ENCODE measurements at regions not wholly inside any gene's neighbourhood (a gene's known extent, or its start where the extent isn't known, plus 50 kb on each side); places are given as distances from the start of the nearest gene placed in this dataset.

GRCh38 chr1:25056536-25056935, 126.5 kb upstream of the RUNX3 start:
- no peak for DNase-seq (ENCODE audit: low read depth in 2 of 2)

- no peak for DNase-seq (ENCODE audit: low read depth in 2 of 2)
Observed at GRCh38 chr1:25055961-25056360, 125.9 kb upstream of the RUNX3 start.

- no peak for DNase-seq (ENCODE audit: low read depth in 2 of 2)
Observed at GRCh38 chr1:25055324-25055780, 125.3 kb upstream of the RUNX3 start.

- DNase-seq (ENCODE audit: low read depth in 2 of 2) = no peak
Observed at GRCh38 chr1:25054526-25055323, 124.6 kb upstream of the RUNX3 start.

GRCh38 chr1:25053576-25054250, 123.6 kb upstream of the RUNX3 start:
- DNase-seq (ENCODE audit: low read depth in 2 of 2) = no peak

- no peak for DNase-seq (ENCODE audit: low read depth in 2 of 2)
Observed at GRCh38 chr1:25051906-25052305, 121.8 kb upstream of the RUNX3 start.

- DNase-seq (ENCODE audit: low read depth in 2 of 2) = no peak
Observed at GRCh38 chr1:25051504-25051903, 121.4 kb upstream of the RUNX3 start.

- no peak for DNase-seq (ENCODE audit: low read depth in 2 of 2)
Observed at GRCh38 chr1:25050165-25050564, 120.1 kb upstream of the RUNX3 start.

- no peak for DNase-seq (ENCODE audit: low read depth in 2 of 2)
Observed at GRCh38 chr1:25049190-25049589, 119.1 kb upstream of the RUNX3 start.

- no peak for DNase-seq (ENCODE audit: low read depth in 2 of 2)
Observed at GRCh38 chr1:25048728-25049127, 118.7 kb upstream of the RUNX3 start.

- DNase-seq (ENCODE audit: low read depth in 2 of 2) = no peak
Observed at GRCh38 chr1:25047506-25048240, 117.6 kb upstream of the RUNX3 start.

- DNase-seq (ENCODE audit: low read depth in 2 of 2) = no peak
Observed at GRCh38 chr1:25046194-25046532, 116.1 kb upstream of the RUNX3 start.

GRCh38 chr1:25045480-25046193, 115.6 kb upstream of the RUNX3 start:
- DNase-seq (ENCODE audit: low read depth in 2 of 2) = no peak

- no peak for DNase-seq (ENCODE audit: low read depth in 2 of 2)
Observed at GRCh38 chr1:25043228-25043580, 113.1 kb upstream of the RUNX3 start.

GRCh38 chr1:25042331-25043227, 112.5 kb upstream of the RUNX3 start:
- no peak for DNase-seq (ENCODE audit: low read depth in 2 of 2)

- DNase-seq (ENCODE audit: low read depth in 2 of 2) = no peak
Observed at GRCh38 chr1:25041916-25042315, 111.8 kb upstream of the RUNX3 start.

GRCh38 chr1:25040122-25040685, 110.1 kb upstream of the RUNX3 start:
- no peak for DNase-seq (ENCODE audit: low read depth in 2 of 2)

GRCh38 chr1:25039229-25039628, 109.2 kb upstream of the RUNX3 start:
- no peak for DNase-seq (ENCODE audit: low read depth in 2 of 2)

GRCh38 chr1:25038699-25039098, 108.6 kb upstream of the RUNX3 start:
- DNase-seq (ENCODE audit: low read depth in 2 of 2) = no peak

GRCh38 chr1:25037174-25038074, 107.3 kb upstream of the RUNX3 start:
- DNase-seq (ENCODE audit: low read depth in 2 of 2) = peak; percentile 60 to 64
